ENCODE measurements at regions not wholly inside any gene's neighbourhood (a gene's known extent, or its start where the extent isn't known, plus 50 kb on each side); places are given as distances from the start of the nearest gene placed in this dataset.

- Mint-ChIP-seq H3K27ac (no peak overlapping the region), H3K9me3 (peaks cover 4% of the 10 kb centered on the region), H3K36me3 (no peaks in the 10 kb centered on the region), H3K4me3 (no peak overlapping the region), H3K27me3 (ENCODE audit: low read depth) (no peaks in the 10 kb centered on the region), H3K4me1 (peaks cover 42% of the 10 kb centered on the region)
- DNase-seq (ENCODE audit: low spot score in 2 of 2, unreplicated experiment in 2 of 2) = no peak
- TF ChIP-seq CTCF (IDR thresholded peaks at IDR 0.05; ENCODE audit: unreplicated experiment) = no peak
Observed at GRCh38 chr12:65628061-65628460, 196.2 kb upstream of the HMGA2 start.

GRCh38 chr12:65630555-65630954 is 193.7 kb upstream of the HMGA2 start:
- H3K27ac Mint-ChIP-seq = peak overlapping the region; percentile 36
- no peaks in the 10 kb centered on the region for H3K27me3 Mint-ChIP-seq (ENCODE audit: low read depth)
- H3K36me3 Mint-ChIP-seq = no peaks in the 10 kb centered on the region
- H3K4me3 Mint-ChIP-seq = no peak overlapping the region
- peaks cover 4% of the 10 kb centered on the region for H3K9me3 Mint-ChIP-seq
- DNase-seq (ENCODE audit: low spot score in 2 of 2, unreplicated experiment in 2 of 2) = no peak
- TF ChIP-seq CTCF (IDR thresholded peaks at IDR 0.05; ENCODE audit: unreplicated experiment) = no peak
- H3K4me1 Mint-ChIP-seq = peaks cover 40% of the 10 kb centered on the region

GRCh38 chr12:65631621-65632111 is 192.6 kb upstream of the HMGA2 start:
- no peak for TF ChIP-seq CTCF (IDR thresholded peaks at IDR 0.05; ENCODE audit: unreplicated experiment)
- no peak overlapping the region for H3K4me3 Mint-ChIP-seq
- H3K27ac Mint-ChIP-seq = no peak overlapping the region

GRCh38 chr12:65632131-65632855 is 192.0 kb upstream of the HMGA2 start:
- H3K4me3 Mint-ChIP-seq = no peak overlapping the region
- no peaks in the 10 kb centered on the region for H3K27me3 Mint-ChIP-seq (ENCODE audit: low read depth)
- no peak overlapping the region for H3K27ac Mint-ChIP-seq
- peaks cover 4% of the 10 kb centered on the region for H3K9me3 Mint-ChIP-seq
- TF ChIP-seq CTCF (IDR thresholded peaks at IDR 0.05; ENCODE audit: unreplicated experiment) = no peak
- peaks cover 37% of the 10 kb centered on the region for H3K4me1 Mint-ChIP-seq
- H3K36me3 Mint-ChIP-seq = no peaks in the 10 kb centered on the region
- no peak for DNase-seq (ENCODE audit: low spot score in 2 of 2, unreplicated experiment in 2 of 2)

More at GRCh38 chr12:65631621-65632111, 192.6 kb upstream of the HMGA2 start:
- Mint-ChIP-seq H3K4me1 (peaks cover 37% of the 10 kb centered on the region), H3K9me3 (peaks cover 7% of the 10 kb centered on the region), H3K27me3 (ENCODE audit: low read depth) (no peaks in the 10 kb centered on the region), H3K36me3 (no peaks in the 10 kb centered on the region)
- no peak for DNase-seq (ENCODE audit: low spot score in 2 of 2, unreplicated experiment in 2 of 2)

- Mint-ChIP-seq H3K4me3 (no peak overlapping the region), H3K36me3 (no peaks in the 10 kb centered on the region), H3K27me3 (ENCODE audit: low read depth) (no peaks in the 10 kb centered on the region), H3K27ac (no peak overlapping the region), H3K9me3 (peaks cover 4% of the 10 kb centered on the region), H3K4me1 (peaks cover 36% of the 10 kb centered on the region)
- no peak for DNase-seq (ENCODE audit: low spot score in 2 of 2, unreplicated experiment in 2 of 2)
- TF ChIP-seq CTCF (IDR thresholded peaks at IDR 0.05; ENCODE audit: unreplicated experiment) = no peak
Observed at GRCh38 chr12:65634061-65634460, 190.2 kb upstream of the HMGA2 start.

All from mesothelial cell of epicardium (in vitro differentiated cells).